GM23338 (cell line): ENCODE measurements at regions not wholly inside any gene's neighbourhood (a gene's known extent, or its start where the extent isn't known, plus 50 kb on each side); places are given as distances from the start of the nearest gene placed in this dataset.

Experiments
- ATAC-seq: fragments of 200-7000 bp; cut with Tn5 transposase; 3 replicates; pipeline ENCODE4 v1.9.1; 2020
- DNase-seq: peaks from one replicate; pipeline ENCODE4 v3.0.0-alpha.2; 2015; ENCODE audit warnings: low spot score
- H2AFZ ChIP-seq: fragments of 200-600 bp; sonication (generic); 2 replicates; pipeline ENCODE4 v1.8.0; 2016; ENCODE audit warnings: antibody characterized with exemption, mild to moderate bottlenecking, moderate library complexity
- H3F3A ChIP-seq: fragments of 200-600 bp; sonication (generic); replicated peaks from 2 replicates; pipeline ENCODE4 v1.8.0; 2017; ENCODE audit warnings: antibody characterized with exemption, mixed run types, low read depth
- H3K27ac ChIP-seq: fragments of 200-600 bp; sonication (generic); 2 replicates; pipeline ENCODE4 v1.6.1; 2016; ENCODE audit warnings: low read depth
- H3K27me3 ChIP-seq: fragments of 200-600 bp; sonication (generic); 2 replicates; pipeline ENCODE4 v1.8.0; 2016; ENCODE audit warnings: mild to moderate bottlenecking, mixed run types, moderate library complexity; ENCODE audit not compliant: insufficient read depth
- H3K36me3 ChIP-seq: fragments of 200-600 bp; sonication (generic); 2 replicates; pipeline ENCODE4 v1.8.0; 2016; ENCODE audit warnings: mild to moderate bottlenecking; ENCODE audit not compliant: insufficient read depth
- H3K4me1 ChIP-seq: fragments of 200-600 bp; sonication (generic); 2 replicates; pipeline ENCODE4 v1.8.0; 2016; ENCODE audit warnings: mild to moderate bottlenecking, moderate library complexity; ENCODE audit not compliant: insufficient read depth
- H3K4me2 ChIP-seq: fragments of 200-600 bp; sonication (generic); 2 replicates; pipeline ENCODE4 v1.7.1; 2017; ENCODE audit warnings: mixed run types
- H3K4me3 ChIP-seq: fragments of 200-600 bp; sonication (generic); 2 replicates; pipeline ENCODE4 v1.6.1; 2016; ENCODE audit warnings: mixed run types
- H3K79me2 ChIP-seq: fragments of 200-600 bp; sonication (generic); replicated peaks from 2 replicates; pipeline ENCODE4 v1.8.0; 2017; ENCODE audit warnings: mild to moderate bottlenecking; ENCODE audit not compliant: insufficient read depth
- H3K9me2 ChIP-seq: fragments of 200-600 bp; sonication (generic); 2 replicates; pipeline ENCODE4 v1.8.0; 2017; ENCODE audit not compliant: insufficient read depth
- H4K20me1 ChIP-seq: fragments of 200-600 bp; sonication (generic); replicated peaks from 2 replicates; pipeline ENCODE4 v1.8.0; 2017; ENCODE audit warnings: mild to moderate bottlenecking; ENCODE audit not compliant: insufficient read depth
- H3K27ac Mint-ChIP-seq: 2 replicates; pipeline ENCODE4 v1.8.0; 2020; ENCODE audit warnings: inconsistent platforms, mild to moderate bottlenecking, moderate library complexity, mixed read lengths
- H3K27me3 Mint-ChIP-seq: 3 replicates; pipeline ENCODE4 v1.8.0; 2022; ENCODE audit warnings: low read depth, mild to moderate bottlenecking, moderate library complexity, mixed read lengths, inconsistent platforms; ENCODE audit not compliant: insufficient read depth, poor library complexity
- H3K36me3 Mint-ChIP-seq: 3 replicates; pipeline ENCODE4 v1.8.0; 2021; ENCODE audit warnings: low read depth, mild to moderate bottlenecking, inconsistent platforms, moderate library complexity, mixed read lengths
- H3K4me1 Mint-ChIP-seq: 3 replicates; pipeline ENCODE4 v1.8.0; 2020; ENCODE audit warnings: mild to moderate bottlenecking, inconsistent platforms, mixed read lengths
- H3K4me3 Mint-ChIP-seq: 3 replicates; pipeline ENCODE4 v1.8.0; 2021; ENCODE audit warnings: moderate library complexity, mild to moderate bottlenecking, inconsistent platforms, mixed read lengths
- H3K9me3 Mint-ChIP-seq: 3 replicates; pipeline ENCODE4 v1.8.0; 2020; ENCODE audit warnings: moderate library complexity, mild to moderate bottlenecking, inconsistent platforms, mixed read lengths
- CTCF ChIP-seq, 2 experiments: fragments of 200-600 bp in 1 of 2; sonication (generic) in 1 of 2; conservative IDR thresholded peaks; 2 replicates each; pipeline versions ENCODE4 v1.5.1 to v1.6.1; 2016 to 2017; ENCODE audit warnings: antibody characterized with exemption in 2 of 2, low read depth in 2 of 2, mild to moderate bottlenecking in 2 of 2, moderate library complexity in 1 of 2
- ETS1 ChIP-seq: IDR thresholded peaks from 2 replicates; pipeline ENCODE4 v1.6.1; 2016; ENCODE audit warnings: antibody characterized with exemption
- EZH2 ChIP-seq: fragments of 200-600 bp; sonication (generic); IDR thresholded peaks from one replicate; pipeline ENCODE4 v1.8.0; 2017; ENCODE audit warnings: antibody characterized with exemption, mild to moderate bottlenecking, low read depth; ENCODE audit not compliant: unreplicated experiment
- EZH2phosphoT487 ChIP-seq: fragments of 200-600 bp; sonication (generic); IDR thresholded peaks from one replicate; pipeline ENCODE4 v1.8.1; 2018; ENCODE audit warnings: antibody characterized with exemption; ENCODE audit not compliant: unreplicated experiment
- NANOG ChIP-seq: IDR thresholded peaks from 2 replicates; pipeline ENCODE4 v1.6.1; 2016; ENCODE audit warnings: antibody characterized with exemption, borderline replicate concordance
- POLR2AphosphoS5 ChIP-seq: IDR thresholded peaks from 2 replicates; pipeline ENCODE4 v1.6.1; 2016; ENCODE audit warnings: antibody characterized with exemption, low read depth
- REST ChIP-seq: IDR thresholded peaks from one replicate; pipeline ENCODE4 v1.6.1; 2018; ENCODE audit warnings: antibody characterized with exemption; ENCODE audit not compliant: unreplicated experiment
- STAT1 ChIP-seq: IDR thresholded peaks from one replicate; pipeline ENCODE4 v1.6.1; 2016; ENCODE audit warnings: antibody characterized with exemption; ENCODE audit not compliant: unreplicated experiment
- ZNF331 ChIP-seq: fragments of 250-450 bp; sonication (Bioruptor Pico); IDR thresholded peaks from 2 replicates; pipeline ENCODE4 v1.5.0; 2020; ENCODE audit warnings: low read depth, mild to moderate bottlenecking, moderate library complexity

- no peaks in the 10 kb centered on the region for H3K27me3 ChIP-seq
- no peaks in the 10 kb centered on the region for H3K9me2 ChIP-seq
- no peaks in the 10 kb centered on the region for H3K4me1 ChIP-seq
- Mint-ChIP-seq H3K27ac (no peak overlapping the region), H3K27me3 (no peaks in the 10 kb centered on the region), H3K4me1 (no peaks in the 10 kb centered on the region), H3K4me3 (no peak overlapping the region), H3K9me3 (peaks cover 12% of the 10 kb centered on the region), H3K36me3 (no peaks in the 10 kb centered on the region)
- no peak overlapping the region for H3K4me3 ChIP-seq
- H4K20me1 ChIP-seq: no peaks in the 10 kb centered on the region
- ATAC-seq (no peak), DNase-seq (no peak)
- no peak overlapping the region for H3K27ac ChIP-seq
- no peaks in the 10 kb centered on the region for H3K36me3 ChIP-seq
- no peak for TF ChIP-seq POLR2AphosphoS5
- no peak for TF ChIP-seq NANOG
- TF ChIP-seq EZH2phosphoT487: no peak
- TF ChIP-seq CTCF (conservative IDR thresholded peaks at IDR 0.05; ENCODE audit: low read depth in 2 of 2): no peak
- TF ChIP-seq ZNF331 (CRISPR knock-in tag): no peak
- no peak overlapping the region for H2AFZ ChIP-seq
- no peak overlapping the region for H3K4me2 ChIP-seq
- no peaks in the 10 kb centered on the region for H3K79me2 ChIP-seq
- H3F3A ChIP-seq: no peaks in the 10 kb centered on the region
Measured at GRCh38 chr18:1227025-1227424, 322.4 kb downstream of the ADCYAP1 start.

- Mint-ChIP-seq H3K36me3 (peaks cover 12% of the 10 kb centered on the region; the same call in 2 of the 3 replicates), H3K9me3 (peaks cover 37% of the 10 kb centered on the region), H3K4me1 (no peaks in the 10 kb centered on the region), H3K27ac (no peak overlapping the region), H3K4me3 (no peak overlapping the region), H3K27me3 (no peaks in the 10 kb centered on the region)
- no peak overlapping the region for H3K27ac ChIP-seq
- no peaks in the 10 kb centered on the region for H3K27me3 ChIP-seq
- H3K4me1 ChIP-seq: no peaks in the 10 kb centered on the region
- no peak overlapping the region for H2AFZ ChIP-seq
- no peak overlapping the region for H3K4me2 ChIP-seq
- ATAC-seq: no peak
- H4K20me1 ChIP-seq: no peaks in the 10 kb centered on the region
- DNase-seq: no peak
- TF ChIP-seq EZH2: no peak
- TF ChIP-seq STAT1: no peak
- no peaks in the 10 kb centered on the region for H3K79me2 ChIP-seq
- H3K36me3 ChIP-seq: no peaks in the 10 kb centered on the region; the same call in 1 of the 2 replicates
- H3F3A ChIP-seq: no peaks in the 10 kb centered on the region
- H3K4me3 ChIP-seq: no peak overlapping the region
- H3K9me2 ChIP-seq: no peaks in the 10 kb centered on the region
Measured at GRCh38 chr18:1229634-1230033, 325.0 kb downstream of the ADCYAP1 start.

GRCh38 chr18:1232867-1233266 is 328.2 kb downstream of the ADCYAP1 start:
- no peak overlapping the region for H3K27ac ChIP-seq
- Mint-ChIP-seq H3K4me1 (peaks cover 5% of the 10 kb centered on the region; the same call in 2 of the 3 replicates), H3K27me3 (peaks cover 1% of the 10 kb centered on the region), H3K27ac (no peak overlapping the region), H3K9me3 (peaks cover 52% of the 10 kb centered on the region), H3K4me3 (no peak overlapping the region), H3K36me3 (peaks cover 26% of the 10 kb centered on the region; the same call in 2 of the 3 replicates)
- no peak overlapping the region for H3K4me3 ChIP-seq
- H3K79me2 ChIP-seq: no peaks in the 10 kb centered on the region
- no peaks in the 10 kb centered on the region for H4K20me1 ChIP-seq
- no peaks in the 10 kb centered on the region; the same call in 1 of the 2 replicates for H3K36me3 ChIP-seq
- no peak for ATAC-seq
- no peak overlapping the region for H3K4me2 ChIP-seq
- H3K4me1 ChIP-seq: no peaks in the 10 kb centered on the region
- H3K27me3 ChIP-seq: no peaks in the 10 kb centered on the region
- no peak overlapping the region for H2AFZ ChIP-seq
- DNase-seq: no peak
- H3K9me2 ChIP-seq: no peaks in the 10 kb centered on the region
- no peaks in the 10 kb centered on the region for H3F3A ChIP-seq
- TF ChIP-seq ETS1: no peak
- no peak for TF ChIP-seq REST
- no peak for TF ChIP-seq NANOG
